Uterus (tissue), 2 donors: ENCODE measurements at regions not wholly inside any gene's neighbourhood (a gene's known extent, or its start where the extent isn't known, plus 50 kb on each side); places are given as distances from the start of the nearest gene placed in this dataset.

Source experiments
- POLR2A ChIP-seq, 2 donors: fragments of 450-650 bp; IDR thresholded peaks; one replicate each; pipeline ENCODE4 v1.6.1; 2016; ENCODE audit warnings: antibody characterized with exemption in 2 of 2, mild to moderate bottlenecking in 1 of 2, moderate library complexity in 1 of 2
- TF ChIP-seq, protein P1 (sequence below), 4 experiments: fragments of 200-600 bp in 2 of 4; fragments of 450-650 bp in 2 of 4; sonication (generic) in 2 of 4; IDR thresholded peaks; one replicate each; pipeline ENCODE4 v1.5.1; 2016 to 2019; ENCODE audit warnings: antibody characterized with exemption in 4 of 4, mild to moderate bottlenecking in 2 of 4, moderate library complexity in 1 of 4

DNA sequence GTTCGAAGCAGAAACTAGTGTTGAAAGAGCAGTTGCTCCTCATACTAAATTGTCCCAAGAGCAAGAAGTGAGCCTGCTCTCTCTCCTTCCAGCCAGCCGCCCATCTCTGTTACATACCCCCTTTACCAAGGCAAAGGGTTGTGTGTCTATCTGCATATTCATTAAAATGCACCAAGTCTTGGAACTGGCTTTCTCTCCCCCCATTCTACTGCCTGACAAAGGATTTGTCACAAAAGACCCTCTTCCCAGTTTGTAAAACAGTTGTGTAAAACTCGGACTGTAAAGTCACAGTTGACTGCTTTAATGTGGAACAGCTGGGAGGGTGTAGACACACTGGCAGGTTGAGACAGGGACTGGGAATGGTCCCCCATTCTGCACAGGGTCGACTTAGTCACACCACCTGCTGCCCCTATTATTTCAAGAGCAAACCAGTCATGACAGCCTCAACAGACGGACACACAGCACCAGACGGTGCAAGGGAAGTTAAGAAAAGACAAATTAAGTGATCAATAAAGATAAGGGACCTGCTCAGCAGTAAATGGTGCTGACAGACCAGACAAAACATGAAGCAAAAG lies 60.0 kb upstream of the HTATIP2 start:
- TF ChIP-seq, protein P1, sequence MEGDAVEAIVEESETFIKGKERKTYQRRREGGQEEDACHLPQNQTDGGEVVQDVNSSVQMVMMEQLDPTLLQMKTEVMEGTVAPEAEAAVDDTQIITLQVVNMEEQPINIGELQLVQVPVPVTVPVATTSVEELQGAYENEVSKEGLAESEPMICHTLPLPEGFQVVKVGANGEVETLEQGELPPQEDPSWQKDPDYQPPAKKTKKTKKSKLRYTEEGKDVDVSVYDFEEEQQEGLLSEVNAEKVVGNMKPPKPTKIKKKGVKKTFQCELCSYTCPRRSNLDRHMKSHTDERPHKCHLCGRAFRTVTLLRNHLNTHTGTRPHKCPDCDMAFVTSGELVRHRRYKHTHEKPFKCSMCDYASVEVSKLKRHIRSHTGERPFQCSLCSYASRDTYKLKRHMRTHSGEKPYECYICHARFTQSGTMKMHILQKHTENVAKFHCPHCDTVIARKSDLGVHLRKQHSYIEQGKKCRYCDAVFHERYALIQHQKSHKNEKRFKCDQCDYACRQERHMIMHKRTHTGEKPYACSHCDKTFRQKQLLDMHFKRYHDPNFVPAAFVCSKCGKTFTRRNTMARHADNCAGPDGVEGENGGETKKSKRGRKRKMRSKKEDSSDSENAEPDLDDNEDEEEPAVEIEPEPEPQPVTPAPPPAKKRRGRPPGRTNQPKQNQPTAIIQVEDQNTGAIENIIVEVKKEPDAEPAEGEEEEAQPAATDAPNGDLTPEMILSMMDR (IDR thresholded peaks at IDR 0.05), result no peak
- no peak for TF ChIP-seq POLR2A (IDR thresholded peaks at IDR 0.05)
